ENCODE measurements at regions not wholly inside any gene's neighbourhood (a gene's known extent, or its start where the extent isn't known, plus 50 kb on each side); places are given as distances from the start of the nearest gene placed in this dataset.

DNA sequence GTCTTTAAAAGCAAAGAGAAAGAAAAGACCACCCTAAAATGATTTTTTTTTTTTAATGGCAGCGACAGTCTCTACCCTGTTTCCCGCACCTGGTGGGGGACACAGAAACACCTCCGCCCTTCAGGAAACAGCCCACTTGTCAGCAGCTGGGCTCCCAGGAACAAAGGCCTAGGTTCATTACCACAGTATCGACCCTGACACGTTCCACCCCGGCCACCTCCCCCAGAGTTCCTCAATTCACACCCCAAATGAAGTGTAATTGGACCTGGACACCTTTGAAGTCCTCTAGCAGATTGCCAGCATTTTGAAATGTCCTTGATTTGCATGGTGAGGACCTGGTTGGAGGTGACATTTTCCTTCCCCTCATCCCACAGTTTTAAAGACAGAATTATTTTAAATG lies 175.0 kb upstream of the BCOR start:
- no peak overlapping the region for H3K4me3 ChIP-seq (ENCODE audit: low read depth in 2 of 2, low read length in 1 of 2)
- no peaks in the 10 kb centered on the region for H3K36me3 ChIP-seq (replicated peaks in 1 of 2; ENCODE audit: control insufficient read depth in 1 of 2, insufficient read depth in 2 of 2, low read length in 1 of 2)

DNA sequence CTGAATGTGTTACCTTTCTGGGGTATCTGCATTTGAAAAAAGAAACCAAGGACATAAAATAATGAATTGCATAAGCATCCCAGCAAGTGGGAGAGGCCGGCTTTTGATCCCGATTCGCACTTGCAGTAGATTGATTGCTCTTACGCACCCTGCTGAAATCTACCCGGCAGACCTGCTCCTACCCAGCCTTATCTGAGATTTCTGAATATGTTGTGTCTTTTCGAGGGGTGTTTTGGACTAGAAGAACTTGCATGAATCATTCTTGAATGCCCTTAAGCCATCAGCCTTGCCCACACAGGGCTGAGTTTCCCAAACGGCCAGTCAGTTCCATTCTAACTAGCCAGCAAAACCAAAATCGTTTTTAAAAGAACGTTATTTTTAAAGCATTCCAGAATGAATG lies 174.4 kb upstream of the BCOR start:
- H3K4me2 ChIP-seq: no peak overlapping the region
- H3K9me2 ChIP-seq: no peaks in the 10 kb centered on the region
- peaks cover 0 to 16% of the 10 kb centered on the region in 2 experiments; a peak in 1 of 4 replicates for H3K4me1 ChIP-seq (ENCODE audit: control insufficient read depth in 1 of 2, insufficient read depth in 2 of 2, low read depth in 1 of 2, low read length in 1 of 2)
- H3F3A ChIP-seq (replicated peaks; ENCODE audit: insufficient read depth): no peaks in the 10 kb centered on the region
- no peak overlapping the region for H3K9ac ChIP-seq
- ChIA-PET POLR2A (no interaction called here), CTCF (no interaction called here)
- no peaks in the 10 kb centered on the region for H4K20me1 ChIP-seq (ENCODE audit: insufficient read depth)
- H3K79me2 ChIP-seq (ENCODE audit: insufficient read depth): no peaks in the 10 kb centered on the region
- DNase-seq: no peak
- no peaks in the 10 kb centered on the region; the same call in 1 of the 2 replicates for H3K27me3 ChIP-seq (ENCODE audit: insufficient read depth)
- H2AFZ ChIP-seq (ENCODE audit: low read depth): no peak overlapping the region
- peak overlapping the region in 1 of 2 experiments; percentile 80; a peak in 1 of 4 replicates for H3K27ac ChIP-seq (ENCODE audit: low read depth in 2 of 2, low read length in 1 of 2)
- 41% methylated on average over 9 of the region's 9 CpGs for WGBS (ENCODE audit: low lambda C conversion rate)
- H3K36me3 ChIP-seq (replicated peaks in 1 of 2; ENCODE audit: control insufficient read depth in 1 of 2, insufficient read depth in 2 of 2, low read length in 1 of 2): no peaks in the 10 kb centered on the region
- no peaks in the 10 kb centered on the region for H3K9me3 ChIP-seq
- H3K4me3 ChIP-seq (ENCODE audit: low read depth in 2 of 2, low read length in 1 of 2): no peak overlapping the region
- TF ChIP-seq RCOR1 (IDR thresholded peaks at IDR 0.05; ENCODE audit: low read length) (no peak), MXI1 (IDR thresholded peaks at IDR 0.05; ENCODE audit: low read depth, low read length) (no peak), RFX5 (IDR thresholded peaks at IDR 0.05; ENCODE audit: low read length) (no peak)
- TF ChIP-seq, protein P1, sequence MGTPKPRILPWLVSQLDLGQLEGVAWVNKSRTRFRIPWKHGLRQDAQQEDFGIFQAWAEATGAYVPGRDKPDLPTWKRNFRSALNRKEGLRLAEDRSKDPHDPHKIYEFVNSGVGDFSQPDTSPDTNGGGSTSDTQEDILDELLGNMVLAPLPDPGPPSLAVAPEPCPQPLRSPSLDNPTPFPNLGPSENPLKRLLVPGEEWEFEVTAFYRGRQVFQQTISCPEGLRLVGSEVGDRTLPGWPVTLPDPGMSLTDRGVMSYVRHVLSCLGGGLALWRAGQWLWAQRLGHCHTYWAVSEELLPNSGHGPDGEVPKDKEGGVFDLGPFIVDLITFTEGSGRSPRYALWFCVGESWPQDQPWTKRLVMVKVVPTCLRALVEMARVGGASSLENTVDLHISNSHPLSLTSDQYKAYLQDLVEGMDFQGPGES (IDR thresholded peaks at IDR 0.05; ENCODE audit: low read depth, low read length): no peak
- TF ChIP-seq, protein P2, sequence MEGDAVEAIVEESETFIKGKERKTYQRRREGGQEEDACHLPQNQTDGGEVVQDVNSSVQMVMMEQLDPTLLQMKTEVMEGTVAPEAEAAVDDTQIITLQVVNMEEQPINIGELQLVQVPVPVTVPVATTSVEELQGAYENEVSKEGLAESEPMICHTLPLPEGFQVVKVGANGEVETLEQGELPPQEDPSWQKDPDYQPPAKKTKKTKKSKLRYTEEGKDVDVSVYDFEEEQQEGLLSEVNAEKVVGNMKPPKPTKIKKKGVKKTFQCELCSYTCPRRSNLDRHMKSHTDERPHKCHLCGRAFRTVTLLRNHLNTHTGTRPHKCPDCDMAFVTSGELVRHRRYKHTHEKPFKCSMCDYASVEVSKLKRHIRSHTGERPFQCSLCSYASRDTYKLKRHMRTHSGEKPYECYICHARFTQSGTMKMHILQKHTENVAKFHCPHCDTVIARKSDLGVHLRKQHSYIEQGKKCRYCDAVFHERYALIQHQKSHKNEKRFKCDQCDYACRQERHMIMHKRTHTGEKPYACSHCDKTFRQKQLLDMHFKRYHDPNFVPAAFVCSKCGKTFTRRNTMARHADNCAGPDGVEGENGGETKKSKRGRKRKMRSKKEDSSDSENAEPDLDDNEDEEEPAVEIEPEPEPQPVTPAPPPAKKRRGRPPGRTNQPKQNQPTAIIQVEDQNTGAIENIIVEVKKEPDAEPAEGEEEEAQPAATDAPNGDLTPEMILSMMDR (IDR thresholded peaks at IDR 0.05): no peak

More for the DNA sequence above, 175.0 kb upstream of the BCOR start:
- TF ChIP-seq, protein P1 (IDR thresholded peaks at IDR 0.05; ENCODE audit: low read depth, low read length): no peak
- Histone ChIP-seq H3K9me3 (no peaks in the 10 kb centered on the region), H3K27me3 (ENCODE audit: insufficient read depth) (no peaks in the 10 kb centered on the region; the same call in 1 of the 2 replicates), H2AFZ (ENCODE audit: low read depth) (no peak overlapping the region), H3K79me2 (ENCODE audit: insufficient read depth) (no peaks in the 10 kb centered on the region), H4K20me1 (ENCODE audit: insufficient read depth) (no peaks in the 10 kb centered on the region), H3K9ac (no peak overlapping the region), H3K4me2 (no peak overlapping the region), H3K27ac (ENCODE audit: low read depth in 2 of 2, low read length in 1 of 2) (peak overlapping the region in 1 of 2 experiments; percentile 80; a peak in 2 of 4 replicates), H3K4me1 (ENCODE audit: control insufficient read depth in 1 of 2, insufficient read depth in 2 of 2, low read depth in 1 of 2, low read length in 1 of 2) (peaks cover 0 to 10% of the 10 kb centered on the region in 2 experiments; a peak in 1 of 4 replicates), H3F3A (replicated peaks; ENCODE audit: insufficient read depth) (no peaks in the 10 kb centered on the region), H3K9me2 (no peaks in the 10 kb centered on the region)
- 51% methylated on average over 6 of the region's 6 CpGs for WGBS (ENCODE audit: low lambda C conversion rate)
- no peak for DNase-seq
- ChIA-PET POLR2A (interaction anchor here (0.8 to 1.3 kb wide), 4 partner anchors 28 to 177 kb away, joined by 3 to 7 read pairs (median 5); no protein-coding TSS in a partner anchor), CTCF (no interaction called here)

DNA sequence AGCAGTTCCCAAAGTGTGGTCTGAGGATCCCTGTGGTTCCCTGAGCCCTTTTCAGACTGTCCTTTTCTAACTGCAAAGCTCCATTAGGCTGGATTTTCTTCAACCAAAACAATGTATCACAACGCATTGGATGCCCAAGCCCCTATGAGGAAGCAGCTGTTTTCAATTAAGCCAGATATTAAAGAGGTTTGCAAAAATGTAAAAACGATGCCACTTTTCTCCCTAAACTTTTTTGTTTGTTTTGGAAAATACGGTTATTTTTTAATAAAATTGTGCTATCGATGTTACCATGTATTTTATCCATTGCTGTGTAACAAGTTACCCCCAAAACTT lies 170.4 kb upstream of the BCOR start:
- Histone ChIP-seq H3K4me2 (no peak overlapping the region), H2AFZ (ENCODE audit: low read depth) (no peak overlapping the region), H3K4me1 (ENCODE audit: control insufficient read depth in 1 of 2, insufficient read depth in 2 of 2, low read depth in 1 of 2, low read length in 1 of 2) (peaks cover 0 to 20% of the 10 kb centered on the region in 2 experiments; a peak in 1 of 4 replicates), H3K79me2 (ENCODE audit: insufficient read depth) (no peaks in the 10 kb centered on the region), H3K9me2 (no peaks in the 10 kb centered on the region), H3K27ac (ENCODE audit: low read depth in 2 of 2, low read length in 1 of 2) (peak overlapping the region in 1 of 2 experiments; percentile 71; a peak in 2 of 4 replicates), H3K27me3 (ENCODE audit: insufficient read depth) (peaks cover 8% of the 10 kb centered on the region; the same call in 1 of the 2 replicates), H3K9ac (no peak overlapping the region), H3F3A (replicated peaks; ENCODE audit: insufficient read depth) (no peaks in the 10 kb centered on the region), H4K20me1 (ENCODE audit: insufficient read depth) (no peaks in the 10 kb centered on the region), H3K9me3 (no peaks in the 10 kb centered on the region), H3K4me3 (ENCODE audit: low read depth in 2 of 2, low read length in 1 of 2) (no peak overlapping the region), H3K36me3 (replicated peaks in 1 of 2; ENCODE audit: control insufficient read depth in 1 of 2, insufficient read depth in 2 of 2, low read length in 1 of 2) (no peaks in the 10 kb centered on the region)
- POLR2A ChIA-PET: no interaction called here
- 28% methylated on average over 4 of the region's 4 CpGs for WGBS (ENCODE audit: low lambda C conversion rate)
- no peak for TF ChIP-seq RFX5 (IDR thresholded peaks at IDR 0.05; ENCODE audit: low read length)
- no peak for TF ChIP-seq GABPA (IDR thresholded peaks at IDR 0.05; ENCODE audit: low read depth)
- peak; percentile 42 for TF ChIP-seq TCF12 (IDR thresholded peaks at IDR 0.05)
- no peak for DNase-seq
- CTCF ChIA-PET: interaction anchor here (0.9 to 1.7 kb wide), 4 partner anchors 10 to 200 kb away, joined by 3 to 5 read pairs (median 4); no protein-coding TSS in a partner anchor

All from SK-N-SH (cell line).